GM12878 (cell line): ENCODE measurements at regions not wholly inside any gene's neighbourhood (a gene's known extent, or its start where the extent isn't known, plus 50 kb on each side); places are given as distances from the start of the nearest gene placed in this dataset.

Source experiments
- JUNB ChIP-seq: IDR thresholded peaks from 2 replicates; pipeline ENCODE4 v1.6.1; 2016; ENCODE audit warnings: antibody characterized with exemption, mild to moderate bottlenecking
- MTA3 ChIP-seq: IDR thresholded peaks from 2 replicates; pipeline ENCODE4 v1.6.1; 2012; ENCODE audit warnings: low read length, inconsistent platforms, borderline replicate concordance
- POLR2A ChIP-seq: IDR thresholded peaks from 2 replicates; pipeline ENCODE4 v1.6.1; 2011; ENCODE audit warnings: low read depth, mild to moderate bottlenecking, low read length
- POLR2AphosphoS2 ChIP-seq: IDR thresholded peaks from 2 replicates; pipeline ENCODE4 v1.6.1; 2011; ENCODE audit warnings: low read depth, mild to moderate bottlenecking, low read length, improper control_type of control experiment, moderate library complexity
- RAD51 ChIP-seq: fragments of 450-650 bp; IDR thresholded peaks from 2 replicates; pipeline ENCODE4 v1.6.1; 2016; ENCODE audit warnings: moderate library complexity, mild to moderate bottlenecking, inconsistent platforms
- SIX5 ChIP-seq: IDR thresholded peaks from 2 replicates; pipeline ENCODE4 v1.6.1; 2011; ENCODE audit warnings: mild to moderate bottlenecking, low read depth, low read length, moderate library complexity; ENCODE audit not compliant: severe bottlenecking
- SMC3 ChIP-seq: IDR thresholded peaks from 2 replicates; pipeline ENCODE4 v1.6.1; 2011; ENCODE audit warnings: low read length, improper control_type of control experiment, borderline replicate concordance
- TAF1 ChIP-seq: IDR thresholded peaks from 2 replicates; pipeline ENCODE4 v1.6.1; 2011; ENCODE audit warnings: mild to moderate bottlenecking, low read depth, low read length, borderline replicate concordance
- YY1 ChIP-seq: IDR thresholded peaks from 2 replicates; pipeline ENCODE4 v1.6.1; 2011; ENCODE audit warnings: low read depth, mild to moderate bottlenecking, low read length
- TF ChIP-seq, protein P1 (sequence below): fragments of 450-650 bp; IDR thresholded peaks from 2 replicates; pipeline ENCODE4 v1.6.1; 2016; ENCODE audit warnings: mild to moderate bottlenecking
- TF ChIP-seq, protein P2 (sequence below): IDR thresholded peaks from 2 replicates; pipeline ENCODE4 v1.6.1; 2011; ENCODE audit warnings: low read depth, low read length, improper control_type of control experiment, borderline replicate concordance
- TF ChIP-seq, protein P3 (sequence below), 3 experiments: IDR thresholded peaks in 2 of 3; conservative IDR thresholded peaks in 1 of 3; 2 replicates each; pipeline ENCODE4 v1.5.1; 2011; ENCODE audit warnings: low read depth in 3 of 3, low read length in 3 of 3, mild to moderate bottlenecking in 3 of 3, control low read depth in 2 of 3, moderate library complexity in 2 of 3, inconsistent platforms in 1 of 3, mixed read lengths in 1 of 3; ENCODE audit not compliant: control insufficient read depth in 2 of 3, insufficient read depth in 1 of 3; ENCODE audit errors: extremely low read depth in 1 of 3
- TF ChIP-seq, protein P4 (sequence below): fragments of 450-650 bp; IDR thresholded peaks from 2 replicates; pipeline ENCODE4 v1.6.1; 2017; ENCODE audit warnings: mild to moderate bottlenecking, low read depth, inconsistent platforms; ENCODE audit not compliant: poor library complexity, severe bottlenecking

DNA sequence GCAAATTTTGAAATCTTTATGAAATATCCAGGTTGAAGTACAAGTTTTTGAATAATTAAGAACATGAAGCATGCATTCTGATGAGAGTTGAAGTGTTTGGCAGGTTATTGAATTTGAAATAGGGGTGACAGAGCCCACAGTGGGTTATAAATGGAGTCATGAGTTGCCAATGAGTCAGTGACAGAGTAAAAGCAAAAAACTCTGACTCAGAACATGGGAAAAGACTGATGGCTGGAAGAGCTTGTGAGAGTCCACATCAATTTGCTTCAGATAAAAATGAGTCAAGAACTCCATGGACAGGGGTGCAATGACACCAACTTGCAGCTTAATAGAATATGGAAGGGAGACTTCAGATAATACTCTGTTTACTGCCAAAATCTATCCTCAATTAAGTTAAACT lies 105.3 kb downstream of the SLC6A15 start:
- TF ChIP-seq POLR2AphosphoS2 (no peak), TAF1 (no peak), SIX5 (no peak), POLR2A (no peak), SMC3 (no peak), RAD51 (no peak), MTA3 (no peak), JUNB (no peak), YY1 (no peak)
- TF ChIP-seq, protein P1, sequence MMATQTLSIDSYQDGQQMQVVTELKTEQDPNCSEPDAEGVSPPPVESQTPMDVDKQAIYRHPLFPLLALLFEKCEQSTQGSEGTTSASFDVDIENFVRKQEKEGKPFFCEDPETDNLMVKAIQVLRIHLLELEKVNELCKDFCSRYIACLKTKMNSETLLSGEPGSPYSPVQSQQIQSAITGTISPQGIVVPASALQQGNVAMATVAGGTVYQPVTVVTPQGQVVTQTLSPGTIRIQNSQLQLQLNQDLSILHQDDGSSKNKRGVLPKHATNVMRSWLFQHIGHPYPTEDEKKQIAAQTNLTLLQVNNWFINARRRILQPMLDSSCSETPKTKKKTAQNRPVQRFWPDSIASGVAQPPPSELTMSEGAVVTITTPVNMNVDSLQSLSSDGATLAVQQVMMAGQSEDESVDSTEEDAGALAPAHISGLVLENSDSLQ = no peak
- TF ChIP-seq, protein P2, sequence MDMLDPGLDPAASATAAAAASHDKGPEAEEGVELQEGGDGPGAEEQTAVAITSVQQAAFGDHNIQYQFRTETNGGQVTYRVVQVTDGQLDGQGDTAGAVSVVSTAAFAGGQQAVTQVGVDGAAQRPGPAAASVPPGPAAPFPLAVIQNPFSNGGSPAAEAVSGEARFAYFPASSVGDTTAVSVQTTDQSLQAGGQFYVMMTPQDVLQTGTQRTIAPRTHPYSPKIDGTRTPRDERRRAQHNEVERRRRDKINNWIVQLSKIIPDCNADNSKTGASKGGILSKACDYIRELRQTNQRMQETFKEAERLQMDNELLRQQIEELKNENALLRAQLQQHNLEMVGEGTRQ = no peak
- TF ChIP-seq, protein P3, sequence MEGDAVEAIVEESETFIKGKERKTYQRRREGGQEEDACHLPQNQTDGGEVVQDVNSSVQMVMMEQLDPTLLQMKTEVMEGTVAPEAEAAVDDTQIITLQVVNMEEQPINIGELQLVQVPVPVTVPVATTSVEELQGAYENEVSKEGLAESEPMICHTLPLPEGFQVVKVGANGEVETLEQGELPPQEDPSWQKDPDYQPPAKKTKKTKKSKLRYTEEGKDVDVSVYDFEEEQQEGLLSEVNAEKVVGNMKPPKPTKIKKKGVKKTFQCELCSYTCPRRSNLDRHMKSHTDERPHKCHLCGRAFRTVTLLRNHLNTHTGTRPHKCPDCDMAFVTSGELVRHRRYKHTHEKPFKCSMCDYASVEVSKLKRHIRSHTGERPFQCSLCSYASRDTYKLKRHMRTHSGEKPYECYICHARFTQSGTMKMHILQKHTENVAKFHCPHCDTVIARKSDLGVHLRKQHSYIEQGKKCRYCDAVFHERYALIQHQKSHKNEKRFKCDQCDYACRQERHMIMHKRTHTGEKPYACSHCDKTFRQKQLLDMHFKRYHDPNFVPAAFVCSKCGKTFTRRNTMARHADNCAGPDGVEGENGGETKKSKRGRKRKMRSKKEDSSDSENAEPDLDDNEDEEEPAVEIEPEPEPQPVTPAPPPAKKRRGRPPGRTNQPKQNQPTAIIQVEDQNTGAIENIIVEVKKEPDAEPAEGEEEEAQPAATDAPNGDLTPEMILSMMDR (IDR thresholded peaks at IDR 0.05 in 2 of 3, conservative IDR thresholded peaks at IDR 0.05 in 1 of 3; ENCODE audit: control insufficient read depth in 2 of 3, extremely low read depth in 1 of 3, insufficient read depth in 1 of 3, low read depth in 3 of 3, low read length in 3 of 3) = no peak
- TF ChIP-seq, protein P4, sequence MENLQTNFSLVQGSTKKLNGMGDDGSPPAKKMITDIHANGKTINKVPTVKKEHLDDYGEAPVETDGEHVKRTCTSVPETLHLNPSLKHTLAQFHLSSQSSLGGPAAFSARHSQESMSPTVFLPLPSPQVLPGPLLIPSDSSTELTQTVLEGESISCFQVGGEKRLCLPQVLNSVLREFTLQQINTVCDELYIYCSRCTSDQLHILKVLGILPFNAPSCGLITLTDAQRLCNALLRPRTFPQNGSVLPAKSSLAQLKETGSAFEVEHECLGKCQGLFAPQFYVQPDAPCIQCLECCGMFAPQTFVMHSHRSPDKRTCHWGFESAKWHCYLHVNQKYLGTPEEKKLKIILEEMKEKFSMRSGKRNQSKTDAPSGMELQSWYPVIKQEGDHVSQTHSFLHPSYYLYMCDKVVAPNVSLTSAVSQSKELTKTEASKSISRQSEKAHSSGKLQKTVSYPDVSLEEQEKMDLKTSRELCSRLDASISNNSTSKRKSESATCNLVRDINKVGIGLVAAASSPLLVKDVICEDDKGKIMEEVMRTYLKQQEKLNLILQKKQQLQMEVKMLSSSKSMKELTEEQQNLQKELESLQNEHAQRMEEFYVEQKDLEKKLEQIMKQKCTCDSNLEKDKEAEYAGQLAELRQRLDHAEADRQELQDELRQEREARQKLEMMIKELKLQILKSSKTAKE = no peak
